Stimulated activated CD8-positive, alpha-beta memory T cell treated with anti-CD3 and anti-CD28 coated beads, Interleukin-15, amount 100 ng/mL, for 1 hour (primary cell): ENCODE measurements at regions not wholly inside any gene's neighbourhood (a gene's known extent, or its start where the extent isn't known, plus 50 kb on each side); places are given as distances from the start of the nearest gene placed in this dataset.

ENCODE experiments used
- DNase-seq: peaks from one replicate; pipeline ENCODE4 v3.0.0-alpha.2; 2020; ENCODE audit warnings: low read depth

- DNase-seq, result no peak
Observed at GRCh38 chr5:124663101-124663506, 83.3 kb downstream of the ZNF608 start.

- no peak for DNase-seq
Observed at GRCh38 chr5:124662181-124662781, 84.2 kb downstream of the ZNF608 start.

- no peak for DNase-seq
Observed at GRCh38 chr5:124661317-124662141, 84.9 kb downstream of the ZNF608 start.

GRCh38 chr5:124660229-124661093 lies 86.0 kb downstream of the ZNF608 start:
- DNase-seq, result no peak

GRCh38 chr5:124659798-124660197 lies 86.6 kb downstream of the ZNF608 start:
- no peak for DNase-seq

- no peak for DNase-seq
Observed at GRCh38 chr5:124658867-124659557, 87.4 kb downstream of the ZNF608 start.

GRCh38 chr5:124655921-124656511 lies 90.4 kb downstream of the ZNF608 start:
- DNase-seq, result no peak

GRCh38 chr5:124655251-124655917 lies 91.1 kb downstream of the ZNF608 start:
- no peak for DNase-seq

GRCh38 chr5:124654418-124654817 lies 92.0 kb downstream of the ZNF608 start:
- no peak for DNase-seq

GRCh38 chr5:124653666-124654065 lies 92.8 kb downstream of the ZNF608 start:
- no peak for DNase-seq

- DNase-seq, result no peak
Observed at GRCh38 chr5:124652892-124653441, 93.5 kb downstream of the ZNF608 start.

GRCh38 chr5:124652514-124652819 lies 94.0 kb downstream of the ZNF608 start:
- no peak for DNase-seq

- no peak for DNase-seq
Observed at GRCh38 chr5:124651663-124652513, 94.6 kb downstream of the ZNF608 start.

- DNase-seq, result no peak
Observed at GRCh38 chr5:124650951-124651662, 95.3 kb downstream of the ZNF608 start.

- DNase-seq, result no peak
Observed at GRCh38 chr5:124650147-124650561, 96.3 kb downstream of the ZNF608 start.

GRCh38 chr5:124649491-124650146 lies 96.8 kb downstream of the ZNF608 start:
- peak; percentile 46 for DNase-seq

GRCh38 chr5:124648902-124649467 lies 97.5 kb downstream of the ZNF608 start:
- DNase-seq, result no peak

GRCh38 chr5:124647352-124647751 lies 99.1 kb downstream of the ZNF608 start:
- DNase-seq, result no peak
